ENCODE measurements at regions not wholly inside any gene's neighbourhood (a gene's known extent, or its start where the extent isn't known, plus 50 kb on each side); places are given as distances from the start of the nearest gene placed in this dataset.

GRCh38 chr1:213423605-213424004 lies 372.6 kb downstream of the RPS6KC1 start:
- 78 to 81% (median 79%) methylated on average over 12 of the region's 12 CpGs for WGBS, 3 donors
- no peak for FAIRE-seq
- Histone ChIP-seq H3K9me3 (ENCODE audit: control insufficient read depth in 2 of 2, insufficient read depth in 1 of 2, low read depth in 1 of 2, low read length in 1 of 2) (no peaks in the 10 kb centered on the region), H3K27me3 (ENCODE audit: control insufficient read depth in 3 of 3, insufficient read depth in 3 of 3, low read length in 3 of 3) (no peaks in the 10 kb centered on the region), H3K4me3 (ENCODE audit: low read depth in 1 of 3, low read length in 3 of 3) (no peak overlapping the region), H3K36me3 (ENCODE audit: control insufficient read depth in 3 of 3, insufficient read depth in 2 of 3, low read depth in 1 of 3, low read length in 3 of 3) (no peaks in the 10 kb centered on the region), H3K4me1 (ENCODE audit: control insufficient read depth in 3 of 3, insufficient read depth in 2 of 3, low read depth in 1 of 3, low read length in 2 of 3) (no peaks in the 10 kb centered on the region), H3K27ac (ENCODE audit: low read depth in 1 of 3, low read length in 2 of 3) (no peak overlapping the region)
- DNase-seq: no peak

- WGBS, 3 donors: 89 to 93% (median 90%) methylated on average over 20 of the region's 20 CpGs
- FAIRE-seq: no peak
- Histone ChIP-seq H3K27me3 (ENCODE audit: control insufficient read depth in 3 of 3, insufficient read depth in 3 of 3, low read length in 3 of 3) (no peaks in the 10 kb centered on the region), H3K36me3 (ENCODE audit: control insufficient read depth in 3 of 3, insufficient read depth in 2 of 3, low read depth in 1 of 3, low read length in 3 of 3) (no peaks in the 10 kb centered on the region), H3K27ac (ENCODE audit: low read depth in 1 of 3, low read length in 2 of 3) (no peak overlapping the region), H3K9me3 (ENCODE audit: control insufficient read depth in 2 of 2, insufficient read depth in 1 of 2, low read depth in 1 of 2, low read length in 1 of 2) (no peaks in the 10 kb centered on the region), H3K4me1 (ENCODE audit: control insufficient read depth in 3 of 3, insufficient read depth in 2 of 3, low read depth in 1 of 3, low read length in 2 of 3) (no peaks in the 10 kb centered on the region), H3K4me3 (ENCODE audit: low read depth in 1 of 3, low read length in 3 of 3) (no peak overlapping the region)
- DNase-seq: no peak
Measured at GRCh38 chr1:213425376-213426030, 374.5 kb downstream of the RPS6KC1 start.

- Histone ChIP-seq H3K9me3 (ENCODE audit: control insufficient read depth in 2 of 2, insufficient read depth in 1 of 2, low read depth in 1 of 2, low read length in 1 of 2) (no peaks in the 10 kb centered on the region), H3K27ac (ENCODE audit: low read depth in 1 of 3, low read length in 2 of 3) (no peak overlapping the region), H3K27me3 (ENCODE audit: control insufficient read depth in 3 of 3, insufficient read depth in 3 of 3, low read length in 3 of 3) (no peaks in the 10 kb centered on the region), H3K4me3 (ENCODE audit: low read depth in 1 of 3, low read length in 3 of 3) (no peak overlapping the region), H3K4me1 (ENCODE audit: control insufficient read depth in 3 of 3, insufficient read depth in 2 of 3, low read depth in 1 of 3, low read length in 2 of 3) (no peaks in the 10 kb centered on the region), H3K36me3 (ENCODE audit: control insufficient read depth in 3 of 3, insufficient read depth in 2 of 3, low read depth in 1 of 3, low read length in 3 of 3) (no peaks in the 10 kb centered on the region)
- WGBS, 3 donors: 28 to 67% (median 62%) methylated on average over 1 of the region's 1 CpG
- DNase-seq: no peak
- no peak for FAIRE-seq
Measured at GRCh38 chr1:213429642-213430041, 378.6 kb downstream of the RPS6KC1 start.

GRCh38 chr1:213435715-213436114 lies 384.7 kb downstream of the RPS6KC1 start:
- Histone ChIP-seq H3K27ac (ENCODE audit: low read depth in 1 of 3, low read length in 2 of 3) (no peak overlapping the region), H3K36me3 (ENCODE audit: control insufficient read depth in 3 of 3, insufficient read depth in 2 of 3, low read depth in 1 of 3, low read length in 3 of 3) (no peaks in the 10 kb centered on the region), H3K4me3 (ENCODE audit: low read depth in 1 of 3, low read length in 3 of 3) (no peak overlapping the region), H3K9me3 (ENCODE audit: control insufficient read depth in 2 of 2, insufficient read depth in 1 of 2, low read depth in 1 of 2, low read length in 1 of 2) (no peaks in the 10 kb centered on the region), H3K4me1 (ENCODE audit: control insufficient read depth in 3 of 3, insufficient read depth in 2 of 3, low read depth in 1 of 3, low read length in 2 of 3) (no peaks in the 10 kb centered on the region), H3K27me3 (ENCODE audit: control insufficient read depth in 3 of 3, insufficient read depth in 3 of 3, low read length in 3 of 3) (no peaks in the 10 kb centered on the region)
- 51 to 65% (median 57%) methylated on average over 1 of the region's 1 CpG for WGBS, 3 donors
- FAIRE-seq: no peak
- no peak for DNase-seq

GRCh38 chr1:213438339-213438738 lies 387.3 kb downstream of the RPS6KC1 start:
- Histone ChIP-seq H3K4me3 (ENCODE audit: low read depth in 1 of 3, low read length in 3 of 3) (no peak overlapping the region), H3K36me3 (ENCODE audit: control insufficient read depth in 3 of 3, insufficient read depth in 2 of 3, low read depth in 1 of 3, low read length in 3 of 3) (no peaks in the 10 kb centered on the region), H3K4me1 (ENCODE audit: control insufficient read depth in 3 of 3, insufficient read depth in 2 of 3, low read depth in 1 of 3, low read length in 2 of 3) (no peaks in the 10 kb centered on the region), H3K27me3 (ENCODE audit: control insufficient read depth in 3 of 3, insufficient read depth in 3 of 3, low read length in 3 of 3) (peaks cover 0 to under 1% (median 0%) of the 10 kb centered on the region in 3 donors), H3K9me3 (ENCODE audit: control insufficient read depth in 2 of 2, insufficient read depth in 1 of 2, low read depth in 1 of 2, low read length in 1 of 2) (no peaks in the 10 kb centered on the region), H3K27ac (ENCODE audit: low read depth in 1 of 3, low read length in 2 of 3) (no peak overlapping the region)
- FAIRE-seq (no peak), DNase-seq (no peak)

GRCh38 chr1:213439703-213440102 lies 388.7 kb downstream of the RPS6KC1 start:
- no peaks in the 10 kb centered on the region for H3K9me3 ChIP-seq (ENCODE audit: control insufficient read depth in 2 of 2, insufficient read depth in 1 of 2, low read depth in 1 of 2, low read length in 1 of 2)

GRCh38 chr1:213440766-213441165 lies 389.7 kb downstream of the RPS6KC1 start:
- no peak overlapping the region for H3K4me3 ChIP-seq (ENCODE audit: low read depth in 1 of 3, low read length in 3 of 3)
- no peak overlapping the region for H3K27ac ChIP-seq (ENCODE audit: low read depth in 1 of 3, low read length in 2 of 3)
- no peaks in the 10 kb centered on the region for H3K9me3 ChIP-seq (ENCODE audit: control insufficient read depth in 2 of 2, insufficient read depth in 1 of 2, low read depth in 1 of 2, low read length in 1 of 2)
- H3K27me3 ChIP-seq (ENCODE audit: control insufficient read depth in 3 of 3, insufficient read depth in 3 of 3, low read length in 3 of 3): peaks cover 0 to 4% (median 0%) of the 10 kb centered on the region in 3 donors
- FAIRE-seq: no peak
- 53 to 60% (median 54%) methylated on average over 4 of the region's 4 CpGs for WGBS, 3 donors
- no peak for DNase-seq
- no peaks in the 10 kb centered on the region for H3K4me1 ChIP-seq (ENCODE audit: control insufficient read depth in 3 of 3, insufficient read depth in 2 of 3, low read depth in 1 of 3, low read length in 2 of 3)
- H3K36me3 ChIP-seq (ENCODE audit: control insufficient read depth in 3 of 3, insufficient read depth in 2 of 3, low read depth in 1 of 3, low read length in 3 of 3): no peaks in the 10 kb centered on the region

More at GRCh38 chr1:213439703-213440102, 388.7 kb downstream of the RPS6KC1 start:
- no peaks in the 10 kb centered on the region for H3K36me3 ChIP-seq (ENCODE audit: control insufficient read depth in 3 of 3, insufficient read depth in 2 of 3, low read depth in 1 of 3, low read length in 3 of 3)
- FAIRE-seq (no peak), DNase-seq (no peak)
- no peaks in the 10 kb centered on the region for H3K4me1 ChIP-seq (ENCODE audit: control insufficient read depth in 3 of 3, insufficient read depth in 2 of 3, low read depth in 1 of 3, low read length in 2 of 3)
- 82 to 97% (median 87%) methylated on average over 2 of the region's 2 CpGs for whole genome bisulfite sequencing, 3 donors
- H3K27me3 ChIP-seq (ENCODE audit: control insufficient read depth in 3 of 3, insufficient read depth in 3 of 3, low read length in 3 of 3): peaks cover 0 to 3% (median 0%) of the 10 kb centered on the region in 3 donors
- H3K27ac ChIP-seq (ENCODE audit: low read depth in 1 of 3, low read length in 2 of 3): no peak overlapping the region
- H3K4me3 ChIP-seq (ENCODE audit: low read depth in 1 of 3, low read length in 3 of 3): no peak overlapping the region

GRCh38 chr1:213443415-213443814 lies 392.4 kb downstream of the RPS6KC1 start:
- WGBS, 3 donors: 56 to 79% (median 66%) methylated on average over 5 of the region's 5 CpGs
- no peaks in the 10 kb centered on the region for H3K36me3 ChIP-seq (ENCODE audit: control insufficient read depth in 3 of 3, insufficient read depth in 2 of 3, low read depth in 1 of 3, low read length in 3 of 3)
- no peak for FAIRE-seq

GRCh38 chr1:213444224-213444623 lies 393.2 kb downstream of the RPS6KC1 start:
- H3K36me3 ChIP-seq (ENCODE audit: control insufficient read depth in 3 of 3, insufficient read depth in 2 of 3, low read depth in 1 of 3, low read length in 3 of 3): no peaks in the 10 kb centered on the region
- peaks cover 0 to 7% (median 0%) of the 10 kb centered on the region in 3 donors for H3K27me3 ChIP-seq (ENCODE audit: control insufficient read depth in 3 of 3, insufficient read depth in 3 of 3, low read length in 3 of 3)
- DNase-seq: no peak
- FAIRE-seq: no peak
- H3K4me3 ChIP-seq (ENCODE audit: low read depth in 1 of 3, low read length in 3 of 3): no peak overlapping the region
- 72 to 79% (median 76%) methylated on average over 6 of the region's 6 CpGs for WGBS, 3 donors
- no peaks in the 10 kb centered on the region for H3K4me1 ChIP-seq (ENCODE audit: control insufficient read depth in 3 of 3, insufficient read depth in 2 of 3, low read depth in 1 of 3, low read length in 2 of 3)
- H3K9me3 ChIP-seq (ENCODE audit: control insufficient read depth in 2 of 2, insufficient read depth in 1 of 2, low read depth in 1 of 2, low read length in 1 of 2): no peaks in the 10 kb centered on the region
- no peak overlapping the region for H3K27ac ChIP-seq (ENCODE audit: low read depth in 1 of 3, low read length in 2 of 3)

More at GRCh38 chr1:213443415-213443814, 392.4 kb downstream of the RPS6KC1 start:
- no peaks in the 10 kb centered on the region for H3K4me1 ChIP-seq (ENCODE audit: control insufficient read depth in 3 of 3, insufficient read depth in 2 of 3, low read depth in 1 of 3, low read length in 2 of 3)
- peaks cover 0 to 7% (median 0%) of the 10 kb centered on the region in 3 donors for H3K27me3 ChIP-seq (ENCODE audit: control insufficient read depth in 3 of 3, insufficient read depth in 3 of 3, low read length in 3 of 3)
- H3K27ac ChIP-seq (ENCODE audit: low read depth in 1 of 3, low read length in 2 of 3): no peak overlapping the region
- H3K9me3 ChIP-seq (ENCODE audit: control insufficient read depth in 2 of 2, insufficient read depth in 1 of 2, low read depth in 1 of 2, low read length in 1 of 2): no peaks in the 10 kb centered on the region
- no peak for DNase-seq
- H3K4me3 ChIP-seq (ENCODE audit: low read depth in 1 of 3, low read length in 3 of 3): no peak overlapping the region

Data from small intestine (tissue), 7 donors.